ENCODE measurements at regions not wholly inside any gene's neighbourhood (a gene's known extent, or its start where the extent isn't known, plus 50 kb on each side); places are given as distances from the start of the nearest gene placed in this dataset.

- no peak for DNase-seq
Measured at GRCh38 chr9:118088090-118088489, 383.9 kb downstream of the TLR4 start.

DNA sequence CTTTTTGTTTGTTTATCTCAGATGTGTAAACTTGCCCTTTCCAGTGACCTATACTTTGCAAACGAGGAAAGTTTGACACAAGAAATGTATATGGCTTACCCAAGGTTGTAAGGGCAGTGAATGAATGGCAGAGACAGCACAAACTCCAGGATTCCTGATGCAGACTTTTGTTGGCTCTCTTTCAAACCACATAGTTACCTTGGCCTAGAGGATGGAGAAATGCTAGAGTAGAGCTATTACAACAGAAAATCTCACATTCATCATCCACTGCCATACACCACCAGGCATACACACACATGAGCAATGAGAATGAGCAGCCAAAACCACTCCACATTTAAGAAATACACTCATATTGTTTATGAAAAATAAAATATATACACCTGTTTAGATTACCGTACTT is 387.0 kb downstream of the TLR4 start:
- no peak for DNase-seq

- no peak for DNase-seq
Measured at GRCh38 chr9:118091711-118092500, 387.7 kb downstream of the TLR4 start.

GRCh38 chr9:118094387-118094786 is 390.2 kb downstream of the TLR4 start:
- DNase-seq: no peak

DNA sequence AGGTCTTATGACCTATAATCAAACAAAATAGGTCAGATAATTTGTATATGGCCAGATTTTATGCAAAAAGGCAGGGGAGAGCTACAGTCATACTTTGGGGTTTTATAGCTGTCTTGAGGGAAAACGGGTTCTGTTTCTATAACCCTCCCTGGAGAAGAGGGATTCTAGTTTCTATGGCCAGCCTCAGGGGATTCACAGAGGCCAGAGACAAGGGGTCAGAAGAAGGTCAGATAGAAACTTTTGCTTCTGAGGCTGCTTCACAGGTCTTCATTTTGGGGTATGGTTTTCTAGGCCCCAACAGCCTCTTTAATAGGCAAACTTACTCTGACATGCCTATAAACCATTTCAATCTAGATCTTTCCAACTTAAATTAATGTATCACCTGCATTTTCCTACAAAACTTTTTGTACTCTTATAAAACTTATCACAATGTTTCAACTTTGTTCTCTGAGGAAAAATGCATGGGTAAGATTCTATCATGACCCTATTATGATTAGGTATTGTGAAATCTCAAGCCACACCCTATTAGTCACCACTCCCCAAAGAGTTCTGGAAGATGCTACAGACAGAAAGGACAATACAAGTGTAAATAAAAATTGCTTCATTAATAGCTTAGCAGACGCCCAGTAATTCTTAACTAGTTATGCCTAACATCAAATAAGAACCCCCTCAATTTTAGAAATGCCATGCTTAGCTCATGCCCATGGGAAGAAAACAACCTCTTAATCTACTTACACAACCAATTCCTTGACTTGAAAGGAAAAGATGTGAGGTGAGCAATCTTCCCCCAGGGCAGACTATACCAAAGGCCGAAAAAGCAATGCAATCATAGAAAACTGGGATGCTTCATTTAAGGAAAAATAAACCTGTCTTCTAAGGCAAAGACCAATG is 396.6 kb downstream of the TLR4 start:
- no peak for DNase-seq

DNA sequence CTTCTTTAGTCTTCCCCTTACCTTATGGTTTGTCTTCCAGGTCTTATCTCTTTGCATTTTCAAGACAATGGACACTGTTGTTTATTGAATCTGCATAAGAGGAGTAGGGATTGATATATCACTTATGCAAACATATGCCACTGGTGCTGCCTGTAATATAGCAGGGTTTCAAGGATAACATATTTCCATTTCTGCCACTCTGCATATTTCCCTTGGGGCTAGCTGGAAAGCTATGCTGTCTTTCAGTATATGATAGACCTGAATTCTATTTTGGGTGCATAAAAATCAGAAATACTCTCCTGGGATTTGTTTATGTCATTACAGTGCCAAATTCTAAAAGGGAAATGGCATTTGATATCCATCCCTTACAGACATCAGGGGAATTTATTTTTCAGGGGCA is 400.2 kb downstream of the TLR4 start:
- no peak for DNase-seq

GRCh38 chr9:118108971-118109370 is 404.8 kb downstream of the TLR4 start:
- DNase-seq: no peak

DNA sequence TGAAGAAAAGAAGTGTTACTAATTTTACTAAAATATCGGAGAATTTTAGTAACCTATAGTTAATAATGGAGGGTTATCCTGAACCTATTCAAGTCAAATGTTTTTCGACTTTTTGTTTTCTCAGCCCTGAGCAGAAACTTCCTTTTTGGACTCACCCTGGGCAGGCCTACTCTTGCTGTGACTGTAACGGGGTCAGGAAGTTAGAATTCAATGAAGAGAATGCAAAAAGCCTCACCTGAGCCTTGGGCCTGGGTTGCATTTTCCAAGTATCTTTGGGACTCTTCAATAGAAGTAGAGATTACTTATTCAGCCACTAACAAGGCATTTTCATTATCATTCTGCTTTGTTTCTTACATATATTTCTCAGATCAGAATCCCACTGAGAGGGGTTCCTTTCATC is 405.3 kb downstream of the TLR4 start:
- DNase-seq: no peak

DNA sequence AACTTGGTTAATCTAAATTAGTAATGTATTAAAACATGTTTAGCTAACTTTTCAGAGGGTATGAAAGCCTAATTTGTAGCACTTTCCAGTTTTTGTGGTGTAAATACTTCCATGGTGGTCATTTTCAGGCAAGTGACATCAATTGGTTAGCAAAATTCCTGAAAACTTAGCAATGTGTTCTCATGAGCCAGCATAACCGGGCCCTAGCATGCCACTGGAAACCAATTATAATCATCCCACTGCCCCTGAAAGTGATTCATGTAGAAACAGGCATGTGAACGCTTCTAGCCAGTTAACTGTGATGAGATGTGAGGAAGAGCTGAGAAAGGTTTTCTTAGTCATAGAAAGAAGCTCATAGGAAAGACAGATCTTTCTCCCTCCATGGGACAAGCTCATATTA is 417.2 kb downstream of the TLR4 start:
- DNase-seq: no peak

- DNase-seq: no peak
Measured at GRCh38 chr9:118128313-118128712, 424.1 kb downstream of the TLR4 start.

GRCh38 chr9:118129541-118129940 is 425.3 kb downstream of the TLR4 start:
- no peak for DNase-seq

GRCh38 chr9:118148990-118149389 is 444.8 kb downstream of the TLR4 start:
- no peak for DNase-seq

DNA sequence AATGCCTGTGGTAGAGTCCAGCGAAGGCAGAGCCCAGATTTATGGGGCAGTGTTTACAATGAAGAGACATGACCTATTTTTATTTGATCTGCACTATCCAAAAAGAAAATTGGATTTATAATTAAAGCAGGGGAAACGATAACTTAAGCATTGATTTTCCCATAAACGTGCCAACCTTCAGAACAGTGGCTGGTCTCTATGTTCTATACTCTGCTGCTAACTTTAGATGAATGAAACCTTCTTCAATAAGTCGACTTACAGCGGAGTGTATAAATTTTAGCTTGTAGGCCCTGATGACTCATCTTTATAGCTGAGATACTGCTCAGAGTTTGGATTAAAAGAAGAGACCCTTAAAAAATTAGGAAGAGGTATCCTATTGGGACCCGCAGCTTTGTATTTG is 452.6 kb downstream of the TLR4 start:
- no peak for DNase-seq

DNA sequence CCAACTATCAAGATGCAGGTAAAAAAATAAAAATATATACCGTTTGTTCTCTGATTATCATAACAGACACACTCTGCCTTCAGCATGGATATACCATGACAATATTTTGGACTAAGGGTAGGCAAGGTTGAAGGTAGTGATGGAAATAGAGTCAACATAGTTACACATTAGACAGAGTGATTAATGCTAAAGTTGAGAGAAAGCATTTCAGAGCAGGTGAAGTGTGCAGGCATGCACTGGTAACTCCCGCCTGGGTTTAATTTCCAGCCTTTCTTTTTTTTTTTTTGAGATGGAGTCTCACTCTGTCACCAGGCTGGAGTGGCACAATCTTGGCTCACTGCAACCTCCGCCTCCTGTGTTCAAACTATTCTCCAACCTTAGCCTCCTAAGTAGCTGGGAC is 458.5 kb downstream of the TLR4 start:
- DNase-seq: no peak

DNA sequence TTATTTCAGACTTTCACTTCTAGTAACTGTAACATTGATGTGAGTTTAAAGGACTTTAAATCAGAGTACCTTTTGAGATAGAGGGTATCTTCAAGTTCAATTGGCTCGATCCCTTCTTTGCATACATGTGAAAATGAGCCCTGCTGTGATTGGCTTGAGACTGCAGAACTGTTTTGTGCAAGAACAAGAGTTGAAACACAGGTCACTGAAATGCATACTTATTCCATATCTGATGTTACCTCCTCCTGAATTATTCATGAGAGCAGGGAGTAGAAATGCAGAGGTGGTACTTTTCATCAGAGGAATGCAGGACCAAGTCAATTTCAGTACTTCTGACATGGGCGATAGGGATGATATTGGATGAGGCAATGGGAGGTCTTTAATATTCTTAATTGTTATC is 459.5 kb downstream of the TLR4 start:
- no peak for DNase-seq

DNA sequence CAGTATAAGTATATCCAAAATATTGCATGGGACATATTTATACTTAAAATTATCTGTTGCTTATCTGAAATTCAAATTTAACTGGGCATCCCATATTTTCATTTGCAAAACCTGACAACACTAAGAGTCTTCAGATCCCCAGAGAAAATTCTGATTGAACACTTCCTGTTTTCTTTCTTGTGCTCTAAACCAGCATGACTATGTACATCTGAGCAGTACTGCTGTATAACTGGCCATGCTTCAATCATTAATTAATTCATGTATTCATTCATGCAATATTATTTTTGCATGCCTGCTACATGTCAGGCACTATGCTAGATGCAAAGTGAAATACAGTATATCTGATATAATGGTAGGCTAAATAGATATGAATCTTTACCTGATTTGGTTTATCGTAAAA is 461.2 kb downstream of the TLR4 start:
- DNase-seq: no peak

DNA sequence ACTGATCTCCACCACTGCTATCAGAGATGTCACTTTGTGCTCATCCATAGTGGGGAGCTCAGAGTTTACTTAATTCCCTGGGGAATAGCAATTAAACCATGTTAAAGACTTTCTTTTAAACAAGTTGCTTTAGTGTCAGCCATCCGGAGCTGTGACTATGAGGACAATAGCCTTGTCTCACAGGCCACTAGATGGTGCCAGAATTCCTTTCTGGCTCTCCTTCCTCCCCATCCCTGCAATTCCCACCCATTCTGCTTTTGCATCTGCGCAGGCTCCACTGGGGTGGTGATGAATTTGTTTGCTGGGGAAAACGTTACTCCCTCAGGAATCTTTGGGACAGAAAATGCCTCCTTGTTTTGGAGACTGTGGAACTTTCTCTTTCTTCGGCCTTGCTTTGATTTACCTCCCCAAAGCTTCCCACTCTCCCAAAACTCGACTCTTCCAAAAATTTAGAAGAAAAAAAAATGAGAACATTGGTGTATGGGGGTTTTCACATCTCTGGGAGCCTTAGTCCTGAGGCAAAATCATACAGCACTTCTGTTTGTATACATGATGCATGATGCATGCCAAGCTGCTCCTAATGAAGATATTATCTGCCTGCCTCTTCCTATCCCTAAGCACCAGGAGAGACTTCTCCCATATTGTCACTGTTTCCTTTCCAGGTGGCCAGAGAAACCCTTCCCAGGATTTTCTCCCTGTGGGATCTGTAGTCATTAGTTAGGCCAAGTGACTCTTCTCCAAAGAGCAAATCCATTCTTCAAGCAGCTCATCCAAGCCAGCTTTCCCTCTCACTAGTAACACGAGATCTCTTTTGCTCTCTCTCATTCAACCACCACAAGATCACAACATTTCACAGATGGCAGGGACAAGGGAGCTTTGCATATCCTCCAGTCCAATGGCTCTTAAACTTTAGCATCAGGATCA is 466.1 kb downstream of the TLR4 start:
- DNase-seq: no peak

DNA sequence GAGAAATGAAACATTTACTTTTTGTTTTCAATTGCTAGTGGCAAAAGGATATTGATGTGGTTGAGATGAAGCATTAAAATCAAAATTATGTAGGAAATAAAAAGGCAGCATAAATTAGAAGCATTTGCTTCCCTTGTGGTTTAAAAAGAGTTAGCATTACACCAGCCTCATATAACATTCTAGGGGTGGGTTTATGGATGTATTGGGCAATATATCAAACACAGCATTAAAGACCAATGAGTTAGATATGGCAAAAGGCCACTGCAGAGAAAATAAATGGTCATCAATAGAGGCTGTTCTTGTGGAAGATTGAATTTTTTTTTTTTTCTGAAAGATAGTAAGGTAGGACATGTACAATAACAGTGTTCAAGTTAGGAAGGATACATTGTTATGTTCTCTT is 473.0 kb downstream of the TLR4 start:
- no peak for DNase-seq

DNA sequence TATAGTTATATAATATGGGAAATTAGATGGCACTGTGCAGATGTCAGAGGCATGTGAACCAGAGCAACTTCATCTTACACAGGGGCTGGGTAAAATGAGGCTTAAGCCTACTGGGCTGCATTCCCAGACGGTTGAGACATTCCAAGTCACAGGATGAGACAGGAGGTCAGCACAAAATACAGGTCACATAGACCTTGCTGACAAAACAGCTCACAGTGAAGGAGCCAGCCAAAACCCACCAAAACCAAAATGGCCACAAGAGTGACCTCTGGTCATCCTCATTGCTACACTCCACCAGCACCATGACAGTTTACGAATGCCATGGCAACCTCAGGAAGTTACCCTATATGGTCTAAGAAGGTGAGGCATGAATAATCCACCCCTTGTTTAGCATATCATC is 479.4 kb downstream of the TLR4 start:
- DNase-seq: no peak

DNA sequence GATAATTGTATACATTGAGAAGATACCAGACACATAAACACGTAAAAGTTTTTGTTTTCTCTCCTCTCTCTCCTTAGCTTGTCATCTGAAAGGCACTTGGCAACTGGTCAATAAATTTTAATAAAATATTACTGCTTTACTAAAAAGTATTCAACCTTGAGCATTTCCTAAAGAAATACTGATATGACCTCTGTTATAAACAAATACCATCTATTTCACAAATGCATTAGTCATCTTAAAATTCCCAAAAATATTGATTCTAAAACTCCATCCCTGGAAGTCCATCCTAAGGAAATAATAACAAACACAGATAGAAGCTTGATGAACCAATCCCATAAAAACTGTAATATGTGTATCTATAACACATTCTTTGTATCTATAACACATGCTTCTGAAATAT is 483.2 kb downstream of the TLR4 start:
- no peak for DNase-seq

- DNase-seq: no peak
Measured at GRCh38 chr9:118189615-118190014, 485.4 kb downstream of the TLR4 start.

DNA sequence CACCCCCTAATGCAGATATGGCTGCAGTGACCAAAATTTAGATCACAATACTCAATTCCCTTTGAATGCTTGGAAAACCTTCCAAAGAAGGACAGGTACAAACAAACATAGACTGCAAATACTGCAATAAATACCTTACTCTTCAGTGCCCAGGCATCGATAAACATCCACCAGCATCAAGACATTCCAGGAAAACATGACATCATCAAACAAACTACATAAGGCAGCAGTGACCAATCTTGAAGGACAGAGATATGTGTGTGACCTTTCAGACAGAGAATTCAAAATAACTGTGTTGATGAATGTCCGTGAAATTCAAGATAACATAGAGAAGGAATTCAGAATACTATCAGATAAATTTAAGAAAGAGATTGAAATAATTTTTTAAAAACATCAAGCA is 488.6 kb downstream of the TLR4 start:
- no peak for DNase-seq

- no peak for DNase-seq
Measured at GRCh38 chr9:118209343-118209742, 505.1 kb downstream of the TLR4 start.

Measured in stimulated activated CD8-positive, alpha-beta memory T cell treated with anti-CD3 and anti-CD28 coated beads, Interleukin-4, amount 100 ng/mL, for 48 hours (primary cell).